Right renal pelvis (tissue), 4 donors: ENCODE measurements at regions not wholly inside any gene's neighbourhood (a gene's known extent, or its start where the extent isn't known, plus 50 kb on each side); places are given as distances from the start of the nearest gene placed in this dataset.
"Not testable (repeated sequence)": the region's sequence is repeated elsewhere in the genome, so short reads cannot be mapped to it uniquely, and the experiment has no call there.

ENCODE experiments used
- DNase-seq, 4 donors: peaks; one replicate each; pipeline ENCODE4 v3.0.0-alpha.2; 2013; ENCODE audit warnings: low read depth in 4 of 4, low spot score in 3 of 4, missing footprints in 1 of 4

GRCh38 chr3:105974381-105974780, 105.6 kb upstream of the CBLB start:
- no peak for DNase-seq

GRCh38 chr3:105976196-105976595, 107.4 kb upstream of the CBLB start:
- no peak for DNase-seq

- no peak for DNase-seq
These were observed 111.1 kb upstream of the CBLB start for GRCh38 chr3:105979961-105980360.

- no peak for DNase-seq
These were observed 113.4 kb upstream of the CBLB start for GRCh38 chr3:105982207-105982606.

- no peak for DNase-seq
These were observed 116.0 kb upstream of the CBLB start for GRCh38 chr3:105984837-105985236.

- DNase-seq = not testable (repeated sequence)
These were observed 117.5 kb upstream of the CBLB start for GRCh38 chr3:105986343-105986742.

GRCh38 chr3:105987809-105988208, 119.0 kb upstream of the CBLB start:
- DNase-seq = no peak

GRCh38 chr3:105988540-105989212, 119.9 kb upstream of the CBLB start:
- no peak for DNase-seq

GRCh38 chr3:105996781-105997180, 128.0 kb upstream of the CBLB start:
- DNase-seq = no peak

GRCh38 chr3:105997466-105997799, 128.6 kb upstream of the CBLB start:
- DNase-seq = no peak

- DNase-seq = no peak
These were observed 129.2 kb upstream of the CBLB start for GRCh38 chr3:105997800-105998526.

GRCh38 chr3:105999856-106000255, 131.0 kb upstream of the CBLB start:
- no peak for DNase-seq

- no peak for DNase-seq
These were observed 133.1 kb upstream of the CBLB start for GRCh38 chr3:106001923-106002322.

- no peak for DNase-seq
These were observed 135.4 kb upstream of the CBLB start for GRCh38 chr3:106004137-106004681.

GRCh38 chr3:106004826-106005225, 136.0 kb upstream of the CBLB start:
- no peak for DNase-seq

GRCh38 chr3:106006001-106006400, 137.2 kb upstream of the CBLB start:
- no peak for DNase-seq

- no peak for DNase-seq
These were observed 137.8 kb upstream of the CBLB start for GRCh38 chr3:106006571-106006970.

GRCh38 chr3:106007512-106007911, 138.7 kb upstream of the CBLB start:
- no peak for DNase-seq

- DNase-seq = no peak
These were observed 140.0 kb upstream of the CBLB start for GRCh38 chr3:106008766-106009165.

- DNase-seq = no peak
These were observed 142.0 kb upstream of the CBLB start for GRCh38 chr3:106010829-106011228.

- no peak for DNase-seq
These were observed 145.2 kb upstream of the CBLB start for GRCh38 chr3:106013971-106014370.

- DNase-seq = no peak
These were observed 145.7 kb upstream of the CBLB start for GRCh38 chr3:106014518-106014917.
